ENCODE measurements at regions not wholly inside any gene's neighbourhood (a gene's known extent, or its start where the extent isn't known, plus 50 kb on each side); places are given as distances from the start of the nearest gene placed in this dataset.

GRCh38 chr11:104339380-104339831 is 175.5 kb upstream of the PDGFD start:
- TF ChIP-seq CTCF (IDR thresholded peaks at IDR 0.05) (no peak), POLR2A (IDR thresholded peaks at IDR 0.05) (no peak)
